OCI-LY1 (cell line): ENCODE measurements at regions not wholly inside any gene's neighbourhood (a gene's known extent, or its start where the extent isn't known, plus 50 kb on each side); places are given as distances from the start of the nearest gene placed in this dataset.

Source experiments
- CTCF ChIP-seq: fragments of 200-600 bp; sonication (generic), shearing (Covaris generic); IDR thresholded peaks from 2 replicates; pipeline ENCODE4 v1.5.1; 2017; ENCODE audit warnings: mild to moderate bottlenecking, antibody characterized with exemption, low read length, moderate library complexity, mixed read lengths
- EZH2 ChIP-seq: fragments of 200-600 bp; sonication (generic), shearing (Covaris generic); IDR thresholded peaks from 2 replicates; pipeline ENCODE4 v1.8.0; 2017; ENCODE audit warnings: borderline replicate concordance, mixed run types, mild to moderate bottlenecking, antibody characterized with exemption, low read length, moderate library complexity, mixed read lengths

DNA sequence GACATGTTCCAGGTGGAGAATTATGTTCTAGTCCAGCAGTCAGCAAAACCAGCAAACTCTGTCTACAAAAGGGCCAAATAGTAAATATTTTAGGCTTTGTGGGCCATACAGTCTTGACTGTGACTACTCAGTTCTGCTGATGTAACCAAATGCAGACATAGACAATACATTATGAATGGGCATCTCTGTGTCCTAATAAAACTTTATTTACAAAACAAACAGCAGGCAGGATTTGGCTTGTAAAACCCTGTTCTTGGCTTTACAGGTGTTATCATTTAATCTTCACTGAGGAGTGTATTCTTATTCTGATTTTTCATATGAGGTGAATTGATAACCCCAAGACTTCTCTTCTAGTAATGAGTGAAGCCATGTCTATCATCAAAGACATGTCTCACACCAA lies 278.6 kb downstream of the DUSP6 start:
- TF ChIP-seq CTCF: no peak
- TF ChIP-seq EZH2: no peak
